Vagina (tissue), 2 donors: ENCODE measurements at regions not wholly inside any gene's neighbourhood (a gene's known extent, or its start where the extent isn't known, plus 50 kb on each side); places are given as distances from the start of the nearest gene placed in this dataset.

Experiments used
- DNase-seq, 2 donors: peaks; one replicate each; pipeline ENCODE4 v3.0.0-alpha.2; 2017; ENCODE audit errors: extremely low spot score in 2 of 2
- H3K27ac ChIP-seq: fragments of 200-600 bp; sonication (generic); one replicate; pipeline ENCODE4 v1.5.1; 2019
- H3K27me3 ChIP-seq: fragments of 200-600 bp; sonication (generic); one replicate; pipeline ENCODE4 v1.5.1; 2019
- H3K36me3 ChIP-seq, 2 donors: fragments of 200-600 bp; sonication (generic); one replicate each; pipeline ENCODE4 v1.5.1; 2017 to 2019
- H3K4me1 ChIP-seq: fragments of 200-600 bp; sonication (generic); one replicate; pipeline ENCODE4 v1.5.1; 2019
- H3K4me3 ChIP-seq, 2 donors: fragments of 200-600 bp; sonication (generic); 1 replicate in 1 of 2; 2 replicates in 1 of 2; pipeline ENCODE4 v1.5.1; 2016 to 2019
- H3K9me3 ChIP-seq: fragments of 200-600 bp; sonication (generic); one replicate; pipeline ENCODE4 v1.5.1; 2019
- CTCF ChIP-seq, 3 experiments: fragments of 450-650 bp in 2 of 3; fragments of 200-600 bp in 1 of 3; sonication (generic) in 1 of 3; IDR thresholded peaks; one replicate each; pipeline ENCODE4 v1.5.1; 2017 to 2019; ENCODE audit warnings: antibody characterized with exemption in 3 of 3, mild to moderate bottlenecking in 2 of 3, moderate library complexity in 2 of 3
- POLR2A ChIP-seq, 2 donors: fragments of 450-650 bp; IDR thresholded peaks; one replicate each; pipeline ENCODE4 v1.6.1; 2017; ENCODE audit warnings: antibody characterized with exemption in 2 of 2, mild to moderate bottlenecking in 2 of 2, moderate library complexity in 2 of 2
- POLR2AphosphoS5 ChIP-seq, 2 donors: sonication (generic); formaldehyde crosslinking; IDR thresholded peaks; one replicate each; pipeline ENCODE4 v1.9.0; 2017; ENCODE audit warnings: antibody characterized with exemption in 2 of 2, mild to moderate bottlenecking in 2 of 2, low read depth in 1 of 2; ENCODE audit not compliant: insufficient read depth in 1 of 2
- intact Hi-C: fragments of 100-400 bp; cut with DNase I; formaldehyde crosslinking; loops from one replicate; pipeline ENCODE4 v1.15.1; 2023

- intact Hi-C loops, result no loop called here
- Histone ChIP-seq H3K27me3 (no peaks in the 10 kb centered on the region), H3K4me1 (no peaks in the 10 kb centered on the region), H3K27ac (no peak overlapping the region), H3K4me3 (no peak overlapping the region), H3K36me3 (no peaks in the 10 kb centered on the region), H3K9me3 (no peaks in the 10 kb centered on the region)
- DNase-seq, result no peak
- no peak for TF ChIP-seq CTCF (IDR thresholded peaks at IDR 0.05)
- TF ChIP-seq POLR2A (IDR thresholded peaks at IDR 0.05), result no peak
- TF ChIP-seq POLR2AphosphoS5 (IDR thresholded peaks at IDR 0.05; ENCODE audit: insufficient read depth in 1 of 2, low read depth in 1 of 2), result no peak
These were observed 301.8 kb downstream of the IRF8 start for GRCh38 chr16:86200722-86201121.

- Histone ChIP-seq H3K36me3 (no peaks in the 10 kb centered on the region), H3K4me3 (no peak overlapping the region), H3K27me3 (no peaks in the 10 kb centered on the region), H3K27ac (no peak overlapping the region), H3K9me3 (no peaks in the 10 kb centered on the region), H3K4me1 (no peaks in the 10 kb centered on the region)
- DNase-seq, result no peak
- TF ChIP-seq POLR2A (IDR thresholded peaks at IDR 0.05) (no peak), CTCF (IDR thresholded peaks at IDR 0.05) (no peak), POLR2AphosphoS5 (IDR thresholded peaks at IDR 0.05; ENCODE audit: insufficient read depth in 1 of 2, low read depth in 1 of 2) (no peak)
- intact Hi-C loops, result no loop called here
These were observed 302.8 kb downstream of the IRF8 start for GRCh38 chr16:86201746-86202145.

GRCh38 chr16:86202267-86202666 lies 303.3 kb downstream of the IRF8 start:
- TF ChIP-seq POLR2AphosphoS5 (IDR thresholded peaks at IDR 0.05; ENCODE audit: insufficient read depth in 1 of 2, low read depth in 1 of 2), result no peak
- TF ChIP-seq POLR2A (IDR thresholded peaks at IDR 0.05), result no peak
- TF ChIP-seq CTCF (IDR thresholded peaks at IDR 0.05), result no peak
- no peak for DNase-seq
- H3K4me1 ChIP-seq, result no peaks in the 10 kb centered on the region
- no peaks in the 10 kb centered on the region for H3K9me3 ChIP-seq
- H3K36me3 ChIP-seq, result no peaks in the 10 kb centered on the region
- no peak overlapping the region for H3K27ac ChIP-seq
- H3K4me3 ChIP-seq, result no peak overlapping the region
- intact Hi-C loops, result no loop called here
- no peaks in the 10 kb centered on the region for H3K27me3 ChIP-seq

GRCh38 chr16:86202760-86203426 lies 303.9 kb downstream of the IRF8 start:
- no peak for TF ChIP-seq POLR2AphosphoS5 (IDR thresholded peaks at IDR 0.05; ENCODE audit: insufficient read depth in 1 of 2, low read depth in 1 of 2)
- no peak for TF ChIP-seq CTCF (IDR thresholded peaks at IDR 0.05)
- TF ChIP-seq POLR2A (IDR thresholded peaks at IDR 0.05), result no peak
- H3K9me3 ChIP-seq, result no peaks in the 10 kb centered on the region
- H3K4me3 ChIP-seq, result no peak overlapping the region
- no peak for DNase-seq
- no peaks in the 10 kb centered on the region for H3K36me3 ChIP-seq
- intact Hi-C loops, result no loop called here
- no peaks in the 10 kb centered on the region for H3K4me1 ChIP-seq
- no peak overlapping the region for H3K27ac ChIP-seq
- H3K27me3 ChIP-seq, result no peaks in the 10 kb centered on the region

GRCh38 chr16:86203557-86204275 lies 304.8 kb downstream of the IRF8 start:
- DNase-seq, result no peak
- no peaks in the 10 kb centered on the region for H3K27me3 ChIP-seq

More at GRCh38 chr16:86203557-86204275, 304.8 kb downstream of the IRF8 start:
- Histone ChIP-seq H3K27ac (no peak overlapping the region), H3K4me1 (no peaks in the 10 kb centered on the region), H3K9me3 (no peaks in the 10 kb centered on the region), H3K4me3 (no peak overlapping the region), H3K36me3 (no peaks in the 10 kb centered on the region)
- intact Hi-C loops, result no loop called here
- no peak for TF ChIP-seq CTCF (IDR thresholded peaks at IDR 0.05)
- TF ChIP-seq POLR2A (IDR thresholded peaks at IDR 0.05), result no peak
- no peak for TF ChIP-seq POLR2AphosphoS5 (IDR thresholded peaks at IDR 0.05; ENCODE audit: insufficient read depth in 1 of 2, low read depth in 1 of 2)
